Chondrocyte (in vitro differentiated cells): ENCODE measurements at regions not wholly inside any gene's neighbourhood (a gene's known extent, or its start where the extent isn't known, plus 50 kb on each side); places are given as distances from the start of the nearest gene placed in this dataset.
A peak's percentile ranks its signal among the peaks of the same experiment; 100 is the strongest.

Experiments
- DNase-seq: peaks from one replicate; pipeline ENCODE4 v3.0.0; 2021; ENCODE audit warnings: mixed read lengths, low spot score
- H3K27ac Mint-ChIP-seq: one replicate; pipeline ENCODE4 v1.8.0; 2021; ENCODE audit warnings: mild to moderate bottlenecking, moderate library complexity, mixed read lengths; ENCODE audit not compliant: unreplicated experiment
- H3K27me3 Mint-ChIP-seq: 2 replicates; pipeline ENCODE4 v1.8.0; 2021; ENCODE audit warnings: low read depth, mixed read lengths
- H3K36me3 Mint-ChIP-seq: 2 replicates; pipeline ENCODE4 v1.8.0; 2021; ENCODE audit warnings: low read depth, mixed read lengths
- H3K4me1 Mint-ChIP-seq: 2 replicates; pipeline ENCODE4 v1.8.0; 2021; ENCODE audit warnings: low read depth, mild to moderate bottlenecking, mixed read lengths
- H3K4me3 Mint-ChIP-seq: one replicate; pipeline ENCODE4 v1.8.0; 2021; ENCODE audit warnings: mild to moderate bottlenecking, moderate library complexity, mixed read lengths; ENCODE audit not compliant: unreplicated experiment
- H3K9me3 Mint-ChIP-seq: 2 replicates; pipeline ENCODE4 v1.8.0; 2021; ENCODE audit warnings: low read depth, mixed read lengths
- CTCF ChIP-seq: fragments of 200-600 bp; sonication (generic); IDR thresholded peaks from 2 replicates; pipeline ENCODE4 v1.5.0; 2021; ENCODE audit warnings: antibody characterized with exemption, mild to moderate bottlenecking, moderate library complexity

- H3K9me3 Mint-ChIP-seq = peaks cover 3% of the 10 kb centered on the region
- peak overlapping the region; percentile 13 for H3K4me3 Mint-ChIP-seq
- no peak overlapping the region for H3K27ac Mint-ChIP-seq
- peaks cover 2% of the 10 kb centered on the region for H3K36me3 Mint-ChIP-seq
- peaks cover 21% of the 10 kb centered on the region for H3K4me1 Mint-ChIP-seq
- no peak for DNase-seq
- TF ChIP-seq CTCF = no peak
- no peaks in the 10 kb centered on the region for H3K27me3 Mint-ChIP-seq
These were observed 180.6 kb downstream of the TBX18 start for GRCh38 chr6:84583784-84584183.

GRCh38 chr6:84582997-84583396, 181.4 kb downstream of the TBX18 start:
- H3K4me3 Mint-ChIP-seq = no peak overlapping the region
- TF ChIP-seq CTCF = no peak
- H3K36me3 Mint-ChIP-seq = peaks cover 2% of the 10 kb centered on the region
- peaks cover 3% of the 10 kb centered on the region for H3K9me3 Mint-ChIP-seq
- DNase-seq = no peak
- H3K27ac Mint-ChIP-seq = no peak overlapping the region
- peaks cover 21% of the 10 kb centered on the region for H3K4me1 Mint-ChIP-seq
- no peaks in the 10 kb centered on the region for H3K27me3 Mint-ChIP-seq

GRCh38 chr6:84581494-84582259, 182.7 kb downstream of the TBX18 start:
- Mint-ChIP-seq H3K27ac (peak overlapping the region; percentile 42), H3K27me3 (no peaks in the 10 kb centered on the region), H3K9me3 (peaks cover 3% of the 10 kb centered on the region), H3K36me3 (peaks cover 2% of the 10 kb centered on the region), H3K4me1 (peaks cover 21% of the 10 kb centered on the region), H3K4me3 (no peak overlapping the region)
- DNase-seq = no peak
- no peak for TF ChIP-seq CTCF

GRCh38 chr6:84579404-84579803, 185.0 kb downstream of the TBX18 start:
- H3K4me3 Mint-ChIP-seq = no peak overlapping the region
- DNase-seq = no peak
- H3K4me1 Mint-ChIP-seq = peaks cover 21% of the 10 kb centered on the region
- peaks cover 2% of the 10 kb centered on the region for H3K36me3 Mint-ChIP-seq
- no peaks in the 10 kb centered on the region for H3K27me3 Mint-ChIP-seq
- peaks cover 3% of the 10 kb centered on the region for H3K9me3 Mint-ChIP-seq
- TF ChIP-seq CTCF = no peak
- H3K27ac Mint-ChIP-seq = no peak overlapping the region

- peaks cover 3% of the 10 kb centered on the region for H3K9me3 Mint-ChIP-seq
- no peaks in the 10 kb centered on the region for H3K4me1 Mint-ChIP-seq
- H3K36me3 Mint-ChIP-seq = peaks cover 2% of the 10 kb centered on the region
These were observed 188.4 kb downstream of the TBX18 start for GRCh38 chr6:84576029-84576428.

More at GRCh38 chr6:84576029-84576428, 188.4 kb downstream of the TBX18 start:
- Mint-ChIP-seq H3K27ac (no peak overlapping the region), H3K27me3 (no peaks in the 10 kb centered on the region), H3K4me3 (no peak overlapping the region)
- DNase-seq = no peak
- no peak for TF ChIP-seq CTCF
